AG04450 (cell line): ENCODE measurements at regions not wholly inside any gene's neighbourhood (a gene's known extent, or its start where the extent isn't known, plus 50 kb on each side); places are given as distances from the start of the nearest gene placed in this dataset.

Experiments used
- CTCF ChIA-PET: fragments of 300-600, 350-600 bp; formaldehyde crosslinking; extraction: SDS; loops from one replicate; lab custom pipeline; 2022; ENCODE audit warnings: antibody characterized with exemption, inconsistent platforms; lab: Charles Lee
- POLR2A ChIA-PET: fragments of 350-600 bp; formaldehyde crosslinking; extraction: SDS; loops from one replicate; lab custom pipeline; 2021; ENCODE audit warnings: antibody characterized with exemption, inconsistent platforms; lab: Yijun Ruan, JAX
- DNase-seq: peaks from one replicate; pipeline ENCODE4 v3.0.0-alpha.2; 2011; ENCODE audit warnings: low read depth, low spot score
- H3K27ac ChIP-seq: one replicate; pipeline ENCODE4 v1.5.1; 2012; ENCODE audit warnings: low read depth, low read length, control low read depth
- H3K27me3 ChIP-seq: one replicate; pipeline ENCODE4 v1.6.0; 2012; ENCODE audit warnings: low read length; ENCODE audit not compliant: control insufficient read depth, insufficient read depth
- H3K4me3 ChIP-seq: 2 replicates; pipeline ENCODE4 v1.5.1; 2011; ENCODE audit warnings: mild to moderate bottlenecking, low read depth, low read length, control low read depth
- H3K9me3 ChIP-seq: 2 replicates; pipeline ENCODE4 v1.5.1; 2012; ENCODE audit warnings: low read length; ENCODE audit not compliant: control insufficient read depth, insufficient read depth
- TF ChIP-seq, protein P1 (sequence below): IDR thresholded peaks from 2 replicates; pipeline ENCODE4 v1.5.1; 2011; ENCODE audit warnings: low read depth, low read length, control low read depth, inconsistent platforms

DNA sequence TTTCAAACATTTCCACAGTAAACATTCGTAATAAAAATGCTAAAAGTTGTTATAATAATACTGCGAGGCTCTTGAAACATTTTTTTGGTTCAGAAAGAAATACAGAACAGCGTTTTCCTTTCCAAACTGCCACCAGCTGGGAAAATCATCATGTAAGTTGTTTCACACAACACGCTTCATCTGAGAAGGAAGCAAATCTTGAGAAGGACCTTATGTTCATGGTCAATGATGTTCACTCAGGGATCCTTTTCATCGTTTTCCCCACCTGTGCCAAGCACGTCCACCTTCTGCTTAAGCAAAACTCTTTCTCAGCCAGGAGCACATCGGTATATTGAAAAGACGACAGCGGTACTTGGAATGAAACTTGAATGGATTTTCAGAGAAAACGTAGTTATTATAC, 274.5 kb upstream of the ELAC2 start:
- TF ChIP-seq, protein P1, sequence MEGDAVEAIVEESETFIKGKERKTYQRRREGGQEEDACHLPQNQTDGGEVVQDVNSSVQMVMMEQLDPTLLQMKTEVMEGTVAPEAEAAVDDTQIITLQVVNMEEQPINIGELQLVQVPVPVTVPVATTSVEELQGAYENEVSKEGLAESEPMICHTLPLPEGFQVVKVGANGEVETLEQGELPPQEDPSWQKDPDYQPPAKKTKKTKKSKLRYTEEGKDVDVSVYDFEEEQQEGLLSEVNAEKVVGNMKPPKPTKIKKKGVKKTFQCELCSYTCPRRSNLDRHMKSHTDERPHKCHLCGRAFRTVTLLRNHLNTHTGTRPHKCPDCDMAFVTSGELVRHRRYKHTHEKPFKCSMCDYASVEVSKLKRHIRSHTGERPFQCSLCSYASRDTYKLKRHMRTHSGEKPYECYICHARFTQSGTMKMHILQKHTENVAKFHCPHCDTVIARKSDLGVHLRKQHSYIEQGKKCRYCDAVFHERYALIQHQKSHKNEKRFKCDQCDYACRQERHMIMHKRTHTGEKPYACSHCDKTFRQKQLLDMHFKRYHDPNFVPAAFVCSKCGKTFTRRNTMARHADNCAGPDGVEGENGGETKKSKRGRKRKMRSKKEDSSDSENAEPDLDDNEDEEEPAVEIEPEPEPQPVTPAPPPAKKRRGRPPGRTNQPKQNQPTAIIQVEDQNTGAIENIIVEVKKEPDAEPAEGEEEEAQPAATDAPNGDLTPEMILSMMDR: no peak
- Histone ChIP-seq H3K4me3 (no peak overlapping the region), H3K27ac (no peak overlapping the region), H3K9me3 (no peaks in the 10 kb centered on the region), H3K27me3 (no peaks in the 10 kb centered on the region)
- POLR2A ChIA-PET: no interaction called here
- CTCF ChIA-PET: no interaction called here
- DNase-seq: no peak

DNA sequence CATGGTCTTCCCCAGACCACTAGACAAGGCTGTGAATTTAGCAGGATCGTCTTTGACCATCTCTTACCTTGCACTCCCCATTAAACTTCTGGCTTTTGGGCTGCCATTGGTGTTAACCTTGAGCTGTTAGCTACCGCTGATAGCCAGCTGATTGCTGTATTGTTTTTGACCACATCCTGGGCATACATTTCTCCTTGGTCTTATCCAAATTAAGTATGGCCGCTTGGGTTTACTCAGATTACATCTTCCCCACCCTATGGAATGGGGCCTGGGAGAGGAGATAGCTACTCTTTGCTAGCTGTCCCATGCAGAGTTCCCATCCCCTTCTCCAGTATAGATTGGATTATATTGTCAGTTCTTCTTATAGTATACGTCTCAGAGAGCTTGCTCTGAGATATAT, 270.4 kb upstream of the ELAC2 start:
- DNase-seq: no peak
- CTCF ChIA-PET: no interaction called here
- no peak overlapping the region for H3K27ac ChIP-seq
- H3K9me3 ChIP-seq: no peaks in the 10 kb centered on the region
- TF ChIP-seq, protein P1: no peak
- POLR2A ChIA-PET: no interaction called here
- no peaks in the 10 kb centered on the region for H3K27me3 ChIP-seq
- no peak overlapping the region for H3K4me3 ChIP-seq

DNA sequence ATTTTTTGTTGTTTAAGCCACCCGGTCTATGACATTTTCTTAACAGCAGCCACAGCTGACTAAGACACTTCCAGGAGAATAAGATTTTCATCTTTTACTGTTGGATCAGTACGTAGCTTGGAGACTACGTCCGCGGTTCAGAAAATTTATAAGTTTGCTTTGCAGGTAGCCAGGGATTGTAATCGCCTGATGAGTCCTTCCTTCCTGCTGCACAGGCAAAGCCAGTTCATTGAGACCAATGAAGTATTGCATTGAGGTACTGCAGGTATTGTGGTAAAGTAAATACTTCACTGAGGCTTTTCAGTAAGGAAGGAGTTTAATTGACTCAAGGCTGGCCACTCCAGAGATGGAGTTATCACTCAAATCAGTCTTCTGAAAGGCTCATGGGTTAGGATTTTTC, 269.4 kb upstream of the ELAC2 start:
- no peak overlapping the region for H3K27ac ChIP-seq
- H3K27me3 ChIP-seq: no peaks in the 10 kb centered on the region
- no peak for DNase-seq
- H3K4me3 ChIP-seq: no peak overlapping the region
- no peaks in the 10 kb centered on the region for H3K9me3 ChIP-seq
- ChIA-PET POLR2A (no interaction called here), CTCF (no interaction called here)
- TF ChIP-seq, protein P1: no peak

DNA sequence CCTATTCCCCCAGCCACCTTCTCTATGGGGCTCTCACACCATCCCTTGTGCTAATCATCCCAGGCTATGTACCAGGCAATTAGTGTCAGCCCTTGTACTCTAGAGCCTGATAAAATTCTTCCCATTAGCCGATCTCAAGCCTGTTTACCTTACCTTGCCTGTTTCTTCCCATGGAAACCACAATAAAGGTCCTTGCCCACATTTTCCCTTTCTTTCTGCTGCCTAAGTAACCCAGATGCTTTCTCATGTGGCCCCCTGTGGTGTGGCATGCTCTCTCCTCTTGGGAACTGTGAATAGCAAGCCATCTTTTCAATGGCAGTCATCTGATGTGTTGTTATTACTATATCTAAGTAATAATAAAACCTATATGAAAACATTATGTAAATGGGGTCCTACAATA, 265.8 kb upstream of the ELAC2 start:
- POLR2A ChIA-PET: no interaction called here
- no peak for DNase-seq
- Histone ChIP-seq H3K27me3 (no peaks in the 10 kb centered on the region), H3K4me3 (no peak overlapping the region), H3K9me3 (no peaks in the 10 kb centered on the region), H3K27ac (no peak overlapping the region)
- TF ChIP-seq, protein P1: no peak
- CTCF ChIA-PET: no interaction called here

DNA sequence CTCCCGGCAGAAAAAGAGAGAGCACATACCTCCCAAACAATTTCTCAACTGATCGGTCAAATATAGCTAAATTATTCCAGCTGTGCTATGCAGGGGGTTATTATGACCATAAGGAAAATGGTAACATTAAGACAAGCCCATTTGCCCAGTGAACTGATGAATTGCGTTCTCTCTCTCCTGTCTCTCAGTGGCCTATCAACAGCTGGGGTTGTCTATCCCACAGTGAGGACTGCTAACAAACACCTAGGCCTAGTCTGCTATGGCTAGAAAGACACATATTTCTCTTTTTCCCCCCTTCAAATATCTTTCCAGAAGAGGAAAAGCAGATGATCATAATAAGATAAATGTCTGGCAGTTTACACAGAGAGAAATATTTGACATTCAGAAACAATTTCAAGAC, 263.8 kb upstream of the ELAC2 start:
- Histone ChIP-seq H3K27ac (no peak overlapping the region), H3K27me3 (no peaks in the 10 kb centered on the region), H3K4me3 (no peak overlapping the region), H3K9me3 (no peaks in the 10 kb centered on the region)
- DNase-seq: no peak
- ChIA-PET CTCF (no interaction called here), POLR2A (no interaction called here)
- TF ChIP-seq, protein P1: no peak
